ENCODE measurements at regions not wholly inside any gene's neighbourhood (a gene's known extent, or its start where the extent isn't known, plus 50 kb on each side); places are given as distances from the start of the nearest gene placed in this dataset.

- TF ChIP-seq CTCF (IDR thresholded peaks at IDR 0.05; ENCODE audit: low read length) (no peak), EZH2 (optimal IDR thresholded peaks at IDR 0.05; ENCODE audit: low read depth, low read length) (no peak)
These were observed 230.2 kb downstream of the LMO4 start for GRCh38 chr1:87558921-87559320.
